Stimulated activated CD4-positive, alpha-beta T cell treated with anti-CD3 and anti-CD28 coated beads, TNF-alpha, amount 100 ng/mL, for 24 hours (primary cell): ENCODE measurements at regions not wholly inside any gene's neighbourhood (a gene's known extent, or its start where the extent isn't known, plus 50 kb on each side); places are given as distances from the start of the nearest gene placed in this dataset.
"Not testable (repeated sequence)": the region's sequence is repeated elsewhere in the genome, so short reads cannot be mapped to it uniquely, and the experiment has no call there.

ENCODE experiments used
- DNase-seq, 3 experiments: peaks; one replicate each; pipeline ENCODE4 v3.0.0-alpha.2; 2020; ENCODE audit warnings: low read depth in 3 of 3

DNA sequence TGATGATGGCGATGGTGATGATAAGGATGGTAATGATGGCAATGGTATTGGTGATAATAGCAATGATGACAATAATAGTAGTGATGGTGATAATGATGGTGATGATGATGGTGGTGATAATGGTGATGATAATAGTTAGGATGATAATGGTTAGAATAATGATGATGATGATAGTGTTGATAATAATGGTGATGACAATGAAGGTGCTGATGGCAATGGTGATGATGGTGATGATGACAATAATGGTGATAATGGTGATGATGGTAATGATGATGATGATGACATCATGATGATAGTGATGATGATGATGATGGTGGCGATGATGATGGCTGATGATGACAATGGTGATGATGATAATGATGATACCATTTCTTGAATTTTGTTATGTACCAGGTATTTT lies 309.9 kb downstream of the MIAT start:
- DNase-seq, result no peak

DNA sequence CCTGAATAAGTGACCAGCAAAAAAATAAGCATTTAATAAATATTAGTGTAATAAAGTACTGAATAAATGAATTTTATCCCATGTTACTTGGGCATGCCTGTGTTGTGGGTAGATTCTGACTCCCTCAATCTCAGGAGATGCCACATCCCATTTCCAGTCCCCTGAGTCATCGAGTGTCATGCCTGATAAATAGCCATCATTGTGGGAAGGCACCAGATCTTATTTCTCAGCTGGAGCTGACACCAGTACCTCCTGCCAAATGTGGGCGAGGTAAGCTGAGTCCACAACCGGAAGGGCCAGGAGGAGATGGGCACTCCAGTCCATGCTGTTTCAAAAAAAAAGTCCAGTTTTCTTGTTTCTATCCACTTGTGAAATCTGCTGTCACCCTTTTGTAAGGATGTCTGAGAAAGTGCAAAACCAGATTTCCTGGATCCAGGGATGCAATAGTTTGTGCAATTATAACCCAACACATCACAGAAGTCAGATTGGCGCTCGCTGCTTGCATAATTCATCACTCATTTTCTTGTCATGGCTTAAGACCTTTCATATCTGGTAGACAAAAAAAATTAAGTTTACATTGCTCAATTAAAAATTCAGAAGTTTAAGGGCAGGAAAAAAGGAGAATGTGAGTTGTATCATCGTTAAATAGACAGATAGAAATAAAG lies 311.6 kb downstream of the MIAT start:
- no peak for DNase-seq

DNA sequence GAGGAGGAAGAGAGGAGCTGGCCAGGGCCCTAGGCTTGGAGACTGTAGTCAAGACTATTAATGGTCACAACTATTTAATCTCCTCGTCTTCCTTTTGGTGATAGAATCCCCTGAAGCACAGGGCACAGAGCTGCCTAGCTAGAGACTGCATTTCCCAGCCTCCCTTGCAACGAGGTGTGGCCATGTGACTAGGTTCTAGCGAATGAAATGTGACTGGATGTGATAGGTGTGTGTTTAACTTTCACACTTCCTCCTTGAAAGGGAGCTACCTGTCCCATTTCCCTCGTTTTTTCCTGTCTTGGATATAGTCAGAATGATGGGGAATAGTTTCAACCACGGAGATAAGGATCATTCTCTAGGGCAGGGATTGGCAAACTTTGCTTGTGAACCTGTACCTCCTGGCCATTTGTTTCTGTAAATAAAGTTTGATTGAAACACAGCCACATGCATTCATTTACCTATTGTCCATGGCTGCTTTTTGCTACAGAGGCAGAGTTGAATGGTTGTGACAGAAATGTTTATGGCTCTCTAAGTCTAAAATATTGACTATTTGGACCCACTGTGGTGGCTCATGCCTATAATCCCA lies 313.5 kb downstream of the MIAT start:
- DNase-seq, result no peak

DNA sequence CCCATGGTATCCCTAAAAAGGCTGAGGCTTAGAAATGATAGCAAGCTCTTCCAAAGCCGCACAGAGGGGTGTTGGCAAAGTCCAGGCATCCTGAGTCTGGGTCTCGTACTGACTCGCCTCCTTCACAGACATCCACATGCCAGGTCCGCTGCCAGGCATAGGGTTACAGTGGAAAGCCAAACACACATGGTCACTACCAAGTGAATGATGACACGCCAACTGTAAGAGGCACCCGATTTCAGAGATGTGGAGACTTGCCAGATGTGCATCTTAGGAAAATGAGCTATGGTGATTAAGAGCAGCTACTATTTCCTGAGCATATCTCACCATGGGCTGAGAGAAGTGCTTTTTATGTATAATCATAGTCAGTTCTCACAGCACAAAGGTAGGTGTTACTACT lies 314.9 kb downstream of the MIAT start:
- DNase-seq, result no peak

DNA sequence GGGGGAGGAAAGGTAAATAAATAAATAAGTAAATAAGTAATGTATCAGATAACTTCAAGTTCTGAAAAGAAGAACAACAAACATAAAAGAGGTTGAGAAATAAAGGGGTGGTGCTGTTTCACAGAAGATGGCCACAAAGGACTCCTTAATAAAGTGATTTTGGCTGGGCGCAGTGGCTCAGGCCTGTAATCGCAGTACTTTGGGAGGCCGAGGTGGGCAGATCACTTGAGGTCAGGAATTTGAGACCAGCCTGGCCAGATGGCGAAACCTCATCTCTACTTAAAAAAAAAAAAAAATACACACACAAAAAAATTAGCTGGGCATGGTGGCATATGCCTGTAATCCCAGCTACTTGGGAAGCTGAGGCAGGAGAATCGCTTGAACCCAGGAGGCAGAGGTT lies 315.5 kb downstream of the MIAT start:
- not testable (repeated sequence) for DNase-seq

DNA sequence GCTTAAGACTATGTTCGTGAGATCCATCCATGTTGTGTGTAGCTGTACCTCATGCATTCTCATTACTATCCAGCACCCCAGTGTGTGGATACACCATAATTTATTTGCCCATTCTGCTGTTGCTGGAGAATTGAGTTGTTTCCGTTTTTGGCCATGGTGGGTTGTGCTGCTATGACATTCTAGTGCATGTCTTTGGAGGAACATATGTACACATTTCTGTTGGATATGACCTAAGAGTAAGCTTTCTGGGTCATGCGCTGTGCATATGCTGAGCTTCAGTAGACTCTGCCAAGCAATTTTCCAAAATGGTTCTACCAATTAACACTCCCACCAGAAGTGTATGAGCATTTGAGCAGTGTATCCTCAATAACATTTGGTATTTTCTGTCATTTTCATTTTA lies 316.6 kb downstream of the MIAT start:
- DNase-seq, result no peak

DNA sequence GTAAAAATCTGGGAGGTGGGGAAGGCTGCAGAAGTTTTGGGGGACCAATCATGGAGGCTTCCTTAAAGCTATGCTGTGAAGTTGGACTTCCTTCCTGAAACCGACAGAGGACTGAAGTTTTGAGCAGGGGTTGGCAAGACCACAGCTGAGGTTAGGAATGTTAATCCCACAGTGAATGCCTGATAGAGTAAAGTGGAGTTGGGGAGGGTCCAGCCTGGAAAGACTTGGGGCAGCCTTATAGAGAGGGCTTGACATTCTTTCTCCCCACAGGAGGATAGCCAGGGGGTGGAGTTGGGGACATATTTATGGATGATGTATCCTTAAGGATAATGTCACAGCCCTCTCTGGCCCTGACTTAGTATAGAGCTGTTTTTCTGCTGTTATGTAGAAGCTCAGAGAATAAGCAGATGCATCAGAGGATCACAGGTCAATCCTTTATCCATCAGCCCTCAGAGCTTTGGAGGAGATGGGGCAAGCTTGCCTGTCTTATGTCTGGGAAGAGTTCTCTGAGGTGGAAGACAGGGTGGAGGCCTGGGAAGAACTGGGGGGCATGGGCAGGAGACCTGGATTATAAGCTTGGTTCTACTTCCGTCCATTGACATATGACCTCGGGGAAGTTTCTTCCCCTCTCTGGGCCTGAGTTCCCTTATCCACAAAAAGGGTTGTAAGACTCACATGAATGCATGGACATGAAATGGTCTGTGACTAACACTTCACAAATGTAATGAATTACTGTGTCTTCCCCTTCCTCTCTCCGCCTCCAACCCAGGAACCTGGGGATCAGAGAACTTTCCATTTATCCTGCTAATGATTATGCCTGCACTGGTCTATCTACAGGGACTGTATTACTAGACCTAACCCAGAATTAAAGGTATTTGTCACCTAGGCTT lies 317.8 kb downstream of the MIAT start:
- DNase-seq, result no peak

DNA sequence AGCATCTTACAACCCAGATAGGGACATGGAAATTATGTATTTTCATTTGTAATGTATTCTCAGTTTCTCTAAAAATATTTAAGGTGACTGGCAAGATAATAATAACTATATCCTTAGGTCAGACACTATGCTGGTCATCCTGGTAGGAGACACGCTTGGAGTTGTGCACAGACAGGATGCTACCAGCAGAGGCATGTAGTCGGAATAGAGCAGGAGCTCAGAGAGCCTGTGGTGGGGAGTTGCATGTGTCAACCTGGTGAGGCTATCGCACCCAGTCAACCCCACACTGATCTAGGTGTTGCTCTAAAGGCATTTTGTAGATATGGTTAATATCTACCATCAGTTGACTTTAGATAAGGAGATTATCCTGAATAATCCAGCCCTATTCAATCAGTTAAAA lies 318.5 kb downstream of the MIAT start:
- no peak for DNase-seq

DNA sequence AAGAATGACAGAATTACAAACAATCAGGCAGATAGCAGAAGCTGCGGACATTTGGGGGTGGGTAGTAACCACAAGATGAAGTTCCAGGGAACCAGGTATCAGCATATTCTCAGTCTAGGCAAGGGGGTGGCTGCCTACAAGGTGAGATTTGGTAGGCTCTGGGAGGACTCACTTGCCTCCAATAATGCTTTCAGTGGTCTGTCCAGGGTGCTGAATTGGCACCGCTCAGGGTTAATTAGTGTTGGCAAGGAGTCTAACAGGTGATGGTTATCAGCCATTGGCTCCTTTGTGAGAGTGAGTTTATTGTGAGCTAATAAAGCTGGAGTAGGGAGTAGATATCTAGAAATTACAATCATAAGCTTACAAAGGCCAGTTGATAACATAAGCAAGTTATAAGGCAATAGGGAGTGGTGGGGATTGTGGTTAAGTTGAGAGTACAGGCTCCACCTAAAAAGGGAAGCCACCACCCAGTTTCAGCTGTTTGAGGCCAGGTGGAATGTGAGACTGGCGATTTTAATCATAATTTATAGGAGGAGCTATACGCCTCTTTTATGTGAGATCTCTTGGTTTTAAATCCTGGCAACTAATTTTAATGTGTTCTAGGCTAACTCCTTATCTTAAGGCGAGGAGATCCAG lies 320.5 kb downstream of the MIAT start:
- DNase-seq, result no peak

DNA sequence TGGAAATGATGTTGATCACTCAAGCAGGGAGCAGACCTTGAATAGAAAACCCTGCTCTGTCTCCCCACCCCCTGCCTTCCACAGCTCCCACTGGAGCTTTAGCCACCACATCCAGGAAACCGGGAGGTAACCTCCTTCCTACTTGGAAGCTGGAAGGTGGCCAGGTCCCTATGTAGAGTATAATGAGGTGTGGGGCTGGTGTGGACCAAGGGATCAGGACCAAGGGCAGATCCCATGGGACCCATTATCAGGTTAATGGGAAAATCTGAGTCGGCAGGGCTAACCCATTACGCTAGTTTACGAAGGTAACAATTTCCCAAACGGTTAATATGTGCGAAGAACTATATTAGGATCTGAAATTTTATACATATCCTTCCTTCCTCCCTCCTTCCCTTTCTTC lies 321.9 kb downstream of the MIAT start:
- no peak for DNase-seq

DNA sequence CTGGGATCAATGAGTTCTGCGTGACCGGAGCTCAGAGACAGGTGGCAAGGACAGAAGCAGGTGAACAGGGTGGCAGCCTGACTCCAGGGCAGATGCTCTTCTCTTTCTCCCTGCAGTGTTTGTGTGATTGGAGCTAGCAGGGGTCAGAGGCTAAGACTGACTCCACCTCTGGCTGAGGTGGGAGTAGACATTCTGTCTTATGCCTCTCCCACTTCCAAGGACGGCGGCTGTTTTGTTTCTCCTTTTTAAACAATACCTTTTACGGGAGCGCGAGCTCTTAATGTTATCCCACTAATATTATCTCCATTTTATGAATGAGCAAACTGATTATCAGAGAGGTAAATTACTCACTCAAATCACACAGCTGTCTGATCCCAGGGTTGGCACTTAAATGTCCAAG lies 323.7 kb downstream of the MIAT start:
- no peak for DNase-seq

DNA sequence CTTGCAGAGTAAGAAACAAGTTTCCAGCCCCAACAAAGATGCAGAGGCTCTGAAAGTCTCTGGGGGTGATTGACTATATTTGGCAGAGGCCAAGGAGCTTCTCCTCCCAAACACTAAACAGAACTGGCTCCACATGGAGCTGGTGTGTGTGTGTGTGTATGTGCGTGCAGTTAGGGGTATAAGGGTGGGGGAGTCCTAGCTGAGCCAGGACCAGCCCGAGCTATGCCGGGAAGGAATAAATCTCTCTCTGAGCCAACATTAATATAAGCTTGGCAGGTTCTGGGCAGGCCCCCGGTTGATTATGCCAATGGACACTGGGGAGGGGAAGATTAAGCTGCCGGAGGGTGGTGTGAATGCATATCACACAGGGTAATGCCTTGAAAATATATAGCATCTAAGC lies 324.2 kb downstream of the MIAT start:
- DNase-seq, result no peak

DNA sequence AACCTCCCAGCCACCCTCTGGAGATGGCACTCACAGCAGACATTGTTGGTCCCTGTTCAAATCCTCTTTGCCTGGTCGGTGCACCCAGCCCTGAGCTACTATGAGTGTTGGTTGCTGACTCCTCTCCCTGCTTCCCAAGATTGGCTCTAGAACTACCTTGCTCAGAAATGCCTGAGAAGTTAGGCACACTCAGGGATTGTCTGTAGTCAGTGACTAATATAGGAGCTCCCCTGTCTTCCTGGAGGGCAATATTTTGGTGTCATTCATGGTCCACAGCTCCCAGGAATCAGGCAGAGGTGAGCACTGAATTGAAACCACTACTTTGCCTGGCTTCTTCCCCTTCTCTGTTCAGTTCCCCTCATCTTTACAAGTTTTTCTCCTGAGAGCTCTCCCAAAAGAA lies 325.9 kb downstream of the MIAT start:
- no peak for DNase-seq

DNA sequence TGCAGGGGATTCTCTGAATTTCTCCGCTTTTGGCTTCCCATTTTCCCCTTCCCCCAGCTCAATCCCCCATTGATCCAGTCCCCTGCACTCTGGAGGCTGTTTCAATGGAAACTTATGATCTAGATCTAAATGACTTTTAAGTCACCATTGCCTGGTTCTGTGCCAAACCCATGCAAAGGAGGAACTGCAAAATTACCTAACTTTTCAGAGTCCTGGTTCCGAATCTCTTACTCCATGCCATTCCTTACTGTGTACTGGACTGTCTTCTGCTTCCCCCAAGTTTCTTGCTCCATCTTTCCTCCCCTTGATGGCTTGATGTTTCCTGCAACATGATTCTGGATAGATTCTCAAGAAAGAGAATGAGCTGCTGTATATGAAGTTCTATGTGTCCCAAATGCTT lies 327.8 kb downstream of the MIAT start:
- no peak for DNase-seq

DNA sequence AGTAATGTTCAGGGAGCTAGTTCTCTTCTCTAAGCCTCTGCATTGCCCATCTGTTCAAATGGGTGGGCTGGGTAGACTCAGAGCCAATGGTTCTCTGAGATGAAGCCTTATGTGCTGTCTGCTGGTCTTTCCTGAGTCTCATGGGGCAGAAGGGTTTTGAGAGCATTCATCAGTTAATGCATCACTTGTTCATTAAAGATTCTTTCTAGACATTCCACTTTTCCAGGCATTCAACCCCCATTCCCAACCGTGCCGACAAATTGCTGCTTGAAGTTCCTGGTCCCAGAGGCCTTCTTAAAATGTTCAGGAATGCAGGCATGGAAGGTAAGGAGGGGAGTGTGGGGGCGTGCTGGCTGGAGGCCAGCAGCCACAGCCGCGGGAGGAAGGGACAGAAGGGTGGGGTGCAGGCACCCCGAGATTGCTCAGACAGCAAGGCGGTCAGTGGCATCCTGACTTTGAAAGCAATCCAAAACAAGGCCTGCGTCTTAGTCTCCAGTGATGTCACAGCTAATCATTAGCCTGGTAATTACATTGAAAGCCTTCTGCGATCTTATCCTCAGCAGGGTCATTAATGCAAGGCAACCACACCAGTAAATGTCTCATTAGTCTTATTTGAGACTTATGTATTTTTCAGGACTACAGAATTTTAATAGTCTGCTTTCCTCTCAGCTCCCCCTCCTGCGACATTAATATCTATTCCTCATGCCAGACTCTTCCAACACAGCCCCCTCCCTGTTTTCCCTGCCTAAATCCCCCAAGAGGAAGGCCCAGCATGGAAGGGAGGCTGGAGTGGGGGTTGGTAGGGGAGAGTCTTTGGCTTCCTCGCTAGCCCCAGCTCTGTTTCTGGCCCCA lies 328.8 kb downstream of the MIAT start:
- DNase-seq, result no peak

DNA sequence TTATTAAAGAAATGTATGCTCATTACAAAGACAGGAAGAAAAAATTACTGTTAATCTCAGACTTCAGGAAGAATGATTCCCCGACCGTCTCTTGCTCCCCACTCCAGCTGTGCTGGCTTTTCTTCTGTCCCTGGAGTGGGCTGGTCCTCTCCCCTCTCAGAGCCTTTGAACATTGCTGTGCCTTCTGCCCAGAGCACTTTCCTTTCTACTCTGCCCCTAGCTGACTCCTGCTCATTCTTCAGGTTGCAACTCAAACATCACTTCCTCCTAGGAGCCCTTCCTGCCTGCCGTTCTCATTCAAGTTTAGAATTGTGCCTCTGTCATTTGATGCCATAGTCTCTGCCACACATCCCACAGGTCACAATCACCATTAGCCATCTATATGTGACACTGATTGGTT lies 329.5 kb downstream of the MIAT start:
- no peak for DNase-seq

DNA sequence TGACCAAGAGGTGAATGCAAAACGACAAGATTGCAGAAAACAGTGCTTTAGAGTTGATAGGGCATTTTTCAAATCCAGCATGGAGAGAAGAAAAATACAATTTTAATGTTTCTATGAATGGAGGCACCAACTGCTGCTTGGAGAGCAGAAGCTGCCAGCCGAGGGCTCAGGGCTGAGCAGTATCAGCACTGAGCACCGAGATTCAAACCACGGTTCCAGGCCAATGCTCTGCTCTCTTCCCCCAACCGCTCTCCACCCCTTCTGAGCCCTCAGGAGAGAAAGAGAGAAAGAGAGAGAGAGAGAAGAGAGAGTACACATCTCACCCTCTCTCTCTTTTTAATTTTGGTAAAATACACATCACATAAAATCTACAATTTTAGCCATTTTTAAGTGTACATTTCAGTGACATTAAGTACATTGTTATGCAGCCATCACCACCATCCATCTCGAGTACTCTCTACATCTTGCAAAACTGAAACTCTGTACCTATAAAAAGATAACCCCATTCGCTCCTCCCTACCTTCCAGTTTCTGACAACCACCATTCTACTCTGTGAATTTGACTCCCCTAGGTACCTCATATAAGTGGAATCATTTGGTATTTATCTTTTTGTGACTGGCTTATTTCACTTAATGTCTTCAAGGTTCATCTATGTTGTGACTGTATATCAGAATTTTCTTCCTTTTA lies 333.3 kb downstream of the MIAT start:
- no peak for DNase-seq

DNA sequence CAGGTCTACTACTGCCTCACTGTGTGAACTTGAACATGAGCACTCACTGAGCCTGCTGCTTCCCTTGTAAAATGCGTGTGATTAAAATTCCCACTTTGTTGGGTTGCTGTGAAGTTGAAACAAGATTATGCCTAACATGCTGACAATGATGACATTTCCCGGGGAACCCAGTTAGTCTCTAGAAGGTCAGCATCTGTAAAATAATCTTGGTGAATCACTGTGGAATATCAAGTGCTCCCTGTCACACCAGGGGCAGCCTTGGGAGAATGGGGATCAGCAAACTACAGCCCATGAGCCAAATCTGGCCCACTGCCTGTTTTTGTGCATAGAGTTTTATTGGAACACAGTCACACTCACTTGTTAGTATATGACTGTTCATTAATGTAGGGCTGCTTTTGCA lies 335.2 kb downstream of the MIAT start:
- DNase-seq, result no peak

DNA sequence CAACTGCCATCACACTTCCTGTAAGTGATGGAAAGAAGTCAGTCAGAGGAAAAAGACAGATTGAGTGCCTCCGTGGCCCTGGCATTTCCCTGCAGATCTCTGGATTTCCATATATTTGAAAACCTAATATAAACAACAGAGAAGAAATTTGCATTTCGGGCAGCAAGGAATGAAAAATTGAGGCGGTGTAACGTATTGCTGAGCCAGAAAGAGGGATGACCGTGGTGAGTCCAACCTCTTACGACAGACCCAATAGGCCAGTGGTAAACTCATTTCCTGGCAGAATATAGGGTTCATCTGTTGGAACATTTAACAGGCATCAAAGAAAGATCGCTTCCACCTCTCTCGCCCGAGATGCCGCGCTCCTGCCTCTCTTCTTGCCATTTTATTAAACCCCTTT lies 336.5 kb downstream of the MIAT start:
- no peak for DNase-seq

DNA sequence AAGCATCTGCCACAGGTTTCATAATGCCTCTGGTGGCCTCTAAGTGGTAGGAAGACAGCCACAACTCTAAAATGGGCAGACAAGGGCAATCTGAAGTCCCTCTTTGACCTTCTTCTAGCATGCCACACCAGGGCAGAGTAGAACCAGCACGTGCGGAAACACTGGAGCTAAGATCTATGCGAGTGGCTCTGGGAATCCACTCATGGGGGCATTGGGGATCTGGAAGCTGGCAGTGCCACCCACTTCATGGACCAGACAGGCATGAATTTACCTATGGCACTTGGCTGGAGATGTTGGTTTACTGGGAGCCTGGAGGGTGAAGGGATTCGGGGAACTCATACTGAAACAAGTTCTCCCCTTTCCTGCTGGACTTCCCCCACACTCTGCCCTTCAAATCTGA lies 337.4 kb downstream of the MIAT start:
- DNase-seq, result no peak

DNA sequence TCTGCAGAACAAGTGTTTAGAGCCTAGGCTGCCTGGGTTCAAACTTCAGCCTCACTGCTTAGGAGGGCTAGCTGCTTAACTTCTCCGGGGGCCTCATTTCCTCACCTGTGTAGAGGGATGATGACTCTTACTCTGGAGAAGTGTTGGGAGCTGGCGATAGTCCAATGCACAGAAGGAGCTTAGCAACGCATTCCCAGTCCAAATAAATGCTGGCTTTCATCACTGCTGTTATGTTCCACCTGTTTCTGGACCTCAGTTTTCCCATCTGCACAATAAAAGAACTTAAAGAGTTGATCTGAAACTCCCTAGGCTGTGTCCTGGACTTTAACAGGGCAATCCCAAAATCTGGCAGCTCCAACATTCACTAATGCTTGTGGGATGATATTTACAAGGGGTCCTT lies 337.8 kb downstream of the MIAT start:
- no peak for DNase-seq
